ENCODE measurements at regions not wholly inside any gene's neighbourhood (a gene's known extent, or its start where the extent isn't known, plus 50 kb on each side); places are given as distances from the start of the nearest gene placed in this dataset.

DNA sequence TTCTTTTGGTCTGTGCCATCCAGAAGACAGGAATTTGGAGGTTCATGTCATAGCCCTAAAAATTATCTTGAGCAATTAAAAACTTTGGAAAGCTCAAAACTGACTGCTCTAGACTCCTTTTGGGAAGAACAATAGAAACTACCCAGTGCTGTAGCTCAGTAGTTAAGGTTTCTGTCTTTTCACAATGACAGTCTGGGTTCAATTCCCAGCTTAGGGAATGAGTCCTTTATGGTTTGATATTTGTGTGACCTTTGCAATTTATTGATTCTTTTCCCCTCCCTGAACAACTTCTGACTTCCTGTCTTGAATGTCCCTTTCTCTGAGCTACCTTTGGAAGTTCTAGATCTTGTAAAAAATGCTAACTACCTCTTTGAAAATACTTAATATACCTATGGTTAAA lies 603.3 kb upstream of the IGFBP3 start:
- H3K9me3 ChIP-seq (ENCODE audit: control insufficient read depth in 4 of 4, low read length in 3 of 4), result no peaks in the 10 kb centered on the region
- no peaks in the 10 kb centered on the region for H3K36me3 ChIP-seq (ENCODE audit: control insufficient read depth in 4 of 4, insufficient read depth in 3 of 4, low read depth in 1 of 4, low read length in 3 of 4)
- no peak overlapping the region for H3K4me3 ChIP-seq (ENCODE audit: low read depth in 1 of 3, low read length in 3 of 3)
- no peaks in the 10 kb centered on the region for H3K27me3 ChIP-seq (ENCODE audit: control insufficient read depth in 4 of 4, insufficient read depth in 4 of 4, low read length in 3 of 4)
- H3K4me1 ChIP-seq (ENCODE audit: control insufficient read depth in 4 of 4, insufficient read depth in 4 of 4, low read length in 3 of 4), result peaks cover 0 to 7% (median 4%) of the 10 kb centered on the region in 4 donors
- no peak overlapping the region for H3K27ac ChIP-seq (ENCODE audit: low read depth in 1 of 2, low read length in 2 of 2)
- TF ChIP-seq, protein P1, sequence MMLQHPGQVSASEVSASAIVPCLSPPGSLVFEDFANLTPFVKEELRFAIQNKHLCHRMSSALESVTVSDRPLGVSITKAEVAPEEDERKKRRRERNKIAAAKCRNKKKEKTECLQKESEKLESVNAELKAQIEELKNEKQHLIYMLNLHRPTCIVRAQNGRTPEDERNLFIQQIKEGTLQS (IDR thresholded peaks at IDR 0.05), result no peak
- TF ChIP-seq RXRA (IDR thresholded peaks at IDR 0.05), result peak in 1 of 2 donors; percentile 10
- no peak for TF ChIP-seq JUND (IDR thresholded peaks at IDR 0.05)
- no peak for TF ChIP-seq GABPA (IDR thresholded peaks at IDR 0.05 in 1 of 2, conservative IDR thresholded peaks at IDR 0.05 in 1 of 2)
- TF ChIP-seq HNF4A (conservative IDR thresholded peaks at IDR 0.05), result peak; percentile 54 to 59
- peak; percentile 22 for TF ChIP-seq HNF4G (IDR thresholded peaks at IDR 0.05)
- TF ChIP-seq EGR1 (IDR thresholded peaks at IDR 0.05; ENCODE audit: low read depth in 2 of 2), result no peak
- TF ChIP-seq SP1 (IDR thresholded peaks at IDR 0.05), result no peak
- TF ChIP-seq, protein P2, sequence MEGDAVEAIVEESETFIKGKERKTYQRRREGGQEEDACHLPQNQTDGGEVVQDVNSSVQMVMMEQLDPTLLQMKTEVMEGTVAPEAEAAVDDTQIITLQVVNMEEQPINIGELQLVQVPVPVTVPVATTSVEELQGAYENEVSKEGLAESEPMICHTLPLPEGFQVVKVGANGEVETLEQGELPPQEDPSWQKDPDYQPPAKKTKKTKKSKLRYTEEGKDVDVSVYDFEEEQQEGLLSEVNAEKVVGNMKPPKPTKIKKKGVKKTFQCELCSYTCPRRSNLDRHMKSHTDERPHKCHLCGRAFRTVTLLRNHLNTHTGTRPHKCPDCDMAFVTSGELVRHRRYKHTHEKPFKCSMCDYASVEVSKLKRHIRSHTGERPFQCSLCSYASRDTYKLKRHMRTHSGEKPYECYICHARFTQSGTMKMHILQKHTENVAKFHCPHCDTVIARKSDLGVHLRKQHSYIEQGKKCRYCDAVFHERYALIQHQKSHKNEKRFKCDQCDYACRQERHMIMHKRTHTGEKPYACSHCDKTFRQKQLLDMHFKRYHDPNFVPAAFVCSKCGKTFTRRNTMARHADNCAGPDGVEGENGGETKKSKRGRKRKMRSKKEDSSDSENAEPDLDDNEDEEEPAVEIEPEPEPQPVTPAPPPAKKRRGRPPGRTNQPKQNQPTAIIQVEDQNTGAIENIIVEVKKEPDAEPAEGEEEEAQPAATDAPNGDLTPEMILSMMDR (IDR thresholded peaks at IDR 0.05; ENCODE audit: low read depth, low read length, missing input control), result no peak
- no peak for TF ChIP-seq FOXA2 (IDR thresholded peaks at IDR 0.05)
- TF ChIP-seq YY1 (IDR thresholded peaks at IDR 0.05), result no peak
- TF ChIP-seq, protein P3, sequence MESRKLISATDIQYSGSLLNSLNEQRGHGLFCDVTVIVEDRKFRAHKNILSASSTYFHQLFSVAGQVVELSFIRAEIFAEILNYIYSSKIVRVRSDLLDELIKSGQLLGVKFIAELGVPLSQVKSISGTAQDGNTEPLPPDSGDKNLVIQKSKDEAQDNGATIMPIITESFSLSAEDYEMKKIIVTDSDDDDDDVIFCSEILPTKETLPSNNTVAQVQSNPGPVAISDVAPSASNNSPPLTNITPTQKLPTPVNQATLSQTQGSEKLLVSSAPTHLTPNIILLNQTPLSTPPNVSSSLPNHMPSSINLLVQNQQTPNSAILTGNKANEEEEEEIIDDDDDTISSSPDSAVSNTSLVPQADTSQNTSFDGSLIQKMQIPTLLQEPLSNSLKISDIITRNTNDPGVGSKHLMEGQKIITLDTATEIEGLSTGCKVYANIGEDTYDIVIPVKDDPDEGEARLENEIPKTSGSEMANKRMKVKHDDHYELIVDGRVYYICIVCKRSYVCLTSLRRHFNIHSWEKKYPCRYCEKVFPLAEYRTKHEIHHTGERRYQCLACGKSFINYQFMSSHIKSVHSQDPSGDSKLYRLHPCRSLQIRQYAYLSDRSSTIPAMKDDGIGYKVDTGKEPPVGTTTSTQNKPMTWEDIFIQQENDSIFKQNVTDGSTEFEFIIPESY (IDR thresholded peaks at IDR 0.05), result no peak
- TF ChIP-seq TAF1 (conservative IDR thresholded peaks at IDR 0.05), result no peak
- no peak for DNase-seq (ENCODE audit: low spot score)
- no peak overlapping the region for H3K9ac ChIP-seq (ENCODE audit: low read depth in 1 of 2, low read length in 2 of 2)

- 93% methylated on average over 8 of the region's 8 CpGs for WGBS
- TF ChIP-seq JUND (IDR thresholded peaks at IDR 0.05), result no peak
- no peak for TF ChIP-seq HNF4A (conservative IDR thresholded peaks at IDR 0.05)
- TF ChIP-seq FOXA1 (IDR thresholded peaks at IDR 0.05), result no peak
- TF ChIP-seq, protein P2 (IDR thresholded peaks at IDR 0.05; ENCODE audit: low read depth, low read length, missing input control), result no peak
- no peak for TF ChIP-seq TAF1 (conservative IDR thresholded peaks at IDR 0.05)
- no peak for TF ChIP-seq RXRA (IDR thresholded peaks at IDR 0.05)
- TF ChIP-seq RAD21 (IDR thresholded peaks at IDR 0.05), result no peak
- TF ChIP-seq, protein P1 (IDR thresholded peaks at IDR 0.05), result no peak
- Histone ChIP-seq H3K27me3 (ENCODE audit: control insufficient read depth in 4 of 4, insufficient read depth in 4 of 4, low read length in 3 of 4) (no peaks in the 10 kb centered on the region), H3K9me3 (ENCODE audit: control insufficient read depth in 4 of 4, low read length in 3 of 4) (no peaks in the 10 kb centered on the region), H3K27ac (ENCODE audit: low read depth in 1 of 2, low read length in 2 of 2) (no peak overlapping the region), H3K4me3 (ENCODE audit: low read depth in 1 of 3, low read length in 3 of 3) (no peak overlapping the region), H3K9ac (ENCODE audit: low read depth in 1 of 2, low read length in 2 of 2) (no peak overlapping the region), H3K4me1 (ENCODE audit: control insufficient read depth in 4 of 4, insufficient read depth in 4 of 4, low read length in 3 of 4) (peaks cover 0 to 7% (median 4%) of the 10 kb centered on the region in 4 donors), H3K36me3 (ENCODE audit: control insufficient read depth in 4 of 4, insufficient read depth in 3 of 4, low read depth in 1 of 4, low read length in 3 of 4) (no peaks in the 10 kb centered on the region)
- no peak for DNase-seq (ENCODE audit: low spot score)
These were observed 601.4 kb upstream of the IGFBP3 start for GRCh38 chr7:46522354-46522906.

Measured in liver (tissue), 8 donors.